ENCODE measurements at regions not wholly inside any gene's neighbourhood (a gene's known extent, or its start where the extent isn't known, plus 50 kb on each side); places are given as distances from the start of the nearest gene placed in this dataset.

DNA sequence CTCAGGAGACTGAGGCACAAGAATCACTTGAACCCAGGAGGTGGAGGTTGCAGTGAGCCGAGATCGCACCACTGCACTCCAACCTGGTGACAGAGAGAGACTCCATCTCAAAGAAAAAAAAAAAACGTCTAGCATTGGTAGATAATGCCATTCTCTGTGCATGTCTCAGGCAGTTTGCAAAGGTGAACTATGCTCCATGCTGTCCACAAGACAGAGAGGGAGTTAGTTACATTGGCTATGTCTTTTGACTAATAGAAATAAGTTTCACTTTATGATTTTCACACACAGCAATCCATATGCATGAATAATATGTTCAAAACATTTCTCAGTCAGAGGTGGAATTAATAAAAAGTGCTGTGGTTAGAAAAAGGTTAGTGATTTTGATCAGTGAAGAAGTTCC lies 591.4 kb downstream of the ETS1 start:
- FAIRE-seq (no peak), DNase-seq (ENCODE audit: insufficient read length) (no peak)
- TF ChIP-seq TAF1 (IDR thresholded peaks at IDR 0.05; ENCODE audit: borderline replicate concordance, low read depth, low read length) (no peak), POLR2A (IDR thresholded peaks at IDR 0.05; ENCODE audit: low read depth, low read length) (no peak), POLR2AphosphoS5 (IDR thresholded peaks at IDR 0.05; ENCODE audit: low read depth, low read length) (no peak)

DNA sequence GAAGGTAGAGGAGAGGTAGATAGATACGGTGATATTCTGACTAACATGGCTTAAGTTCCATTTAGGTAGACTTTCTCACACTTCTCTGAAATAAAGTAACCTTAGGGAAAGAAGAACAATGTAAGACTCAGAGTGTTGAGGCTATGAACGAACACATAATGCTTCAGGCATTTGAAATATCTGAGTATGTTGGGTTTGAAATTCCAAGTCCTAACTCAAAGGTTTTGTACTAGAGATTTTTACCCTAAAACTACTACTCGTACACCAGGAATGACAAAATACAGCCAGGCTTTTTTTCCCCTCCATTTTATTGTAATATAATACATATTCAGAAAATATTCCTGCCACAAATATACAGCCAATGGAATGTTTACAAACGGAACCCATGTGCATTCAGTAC lies 592.6 kb downstream of the ETS1 start:
- FAIRE-seq (no peak), DNase-seq (ENCODE audit: insufficient read length) (no peak)
- no peak for TF ChIP-seq POLR2AphosphoS5 (IDR thresholded peaks at IDR 0.05; ENCODE audit: low read depth, low read length)
- TF ChIP-seq TAF1 (IDR thresholded peaks at IDR 0.05; ENCODE audit: borderline replicate concordance, low read depth, low read length), result no peak
- no peak for TF ChIP-seq POLR2A (IDR thresholded peaks at IDR 0.05; ENCODE audit: low read depth, low read length)

DNA sequence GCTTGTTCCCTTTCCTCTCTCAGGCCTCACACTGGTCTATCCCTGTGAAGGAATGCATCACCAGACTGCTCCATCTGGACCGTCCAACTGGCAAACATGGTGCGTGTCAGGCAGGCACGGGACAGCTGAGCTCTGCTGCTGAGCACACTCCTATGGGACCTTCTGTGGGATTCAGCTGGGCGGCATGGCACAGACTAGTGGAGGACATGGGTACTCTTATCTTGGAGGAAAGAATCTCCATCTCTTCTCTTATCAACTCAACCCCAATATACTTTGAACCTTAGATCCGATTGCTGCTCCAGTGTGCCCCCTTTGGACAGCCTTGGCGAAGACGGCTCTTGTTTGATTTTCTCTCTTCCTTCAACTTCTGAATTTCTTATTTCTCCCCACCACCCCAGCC lies 593.6 kb downstream of the ETS1 start:
- FAIRE-seq, result no peak
- DNase-seq (ENCODE audit: insufficient read length), result no peak
- TF ChIP-seq POLR2A (IDR thresholded peaks at IDR 0.05; ENCODE audit: low read depth, low read length) (no peak), POLR2AphosphoS5 (IDR thresholded peaks at IDR 0.05; ENCODE audit: low read depth, low read length) (no peak), TAF1 (IDR thresholded peaks at IDR 0.05; ENCODE audit: borderline replicate concordance, low read depth, low read length) (no peak)

DNA sequence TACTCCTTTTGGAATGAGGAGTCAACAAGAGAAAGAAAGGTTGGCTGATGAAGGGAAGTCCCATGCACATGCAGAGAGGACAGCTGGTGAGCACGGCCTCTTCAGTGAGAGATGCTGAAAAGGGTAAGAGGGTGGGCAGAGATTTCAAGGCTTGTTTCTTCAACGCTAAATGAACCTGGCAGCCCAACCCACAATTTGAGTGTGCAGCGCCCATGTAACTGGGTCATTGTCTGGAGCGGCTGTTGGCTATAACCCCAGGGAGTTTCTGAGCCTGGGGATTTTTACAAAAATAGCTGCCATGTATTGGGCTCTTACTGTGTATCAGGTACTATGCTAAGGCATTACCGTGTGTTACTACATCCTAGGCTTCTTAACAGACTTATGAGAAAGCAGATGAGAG lies 594.1 kb downstream of the ETS1 start:
- FAIRE-seq (no peak), DNase-seq (ENCODE audit: insufficient read length) (no peak)
- TF ChIP-seq TAF1 (IDR thresholded peaks at IDR 0.05; ENCODE audit: borderline replicate concordance, low read depth, low read length) (no peak), POLR2AphosphoS5 (IDR thresholded peaks at IDR 0.05; ENCODE audit: low read depth, low read length) (no peak), POLR2A (IDR thresholded peaks at IDR 0.05; ENCODE audit: low read depth, low read length) (no peak)

DNA sequence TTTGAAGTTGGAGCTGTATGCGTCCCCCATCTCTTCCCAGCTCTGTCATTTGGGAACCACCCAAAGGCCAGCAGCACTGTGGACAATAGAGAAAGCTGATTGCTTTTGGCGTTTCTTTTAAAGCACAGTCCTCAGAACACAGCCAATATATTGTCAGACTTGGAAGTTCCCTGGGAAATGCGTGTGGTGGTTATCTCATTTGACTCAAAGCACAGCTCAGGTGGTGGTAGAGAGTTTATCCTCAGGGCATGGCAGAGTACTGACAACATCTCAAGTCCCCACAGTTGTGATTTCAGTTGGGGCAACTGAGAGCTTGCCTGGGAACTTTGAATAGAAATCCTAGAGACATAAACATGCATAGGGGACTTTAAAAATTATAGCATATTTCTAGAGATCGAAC lies 601.3 kb downstream of the ETS1 start:
- TF ChIP-seq POLR2AphosphoS5 (IDR thresholded peaks at IDR 0.05; ENCODE audit: low read depth, low read length), result no peak
- no peak for TF ChIP-seq POLR2A (IDR thresholded peaks at IDR 0.05; ENCODE audit: low read depth, low read length)
- no peak for TF ChIP-seq TAF1 (IDR thresholded peaks at IDR 0.05; ENCODE audit: borderline replicate concordance, low read depth, low read length)
- FAIRE-seq, result no peak
- no peak for DNase-seq (ENCODE audit: insufficient read length)

DNA sequence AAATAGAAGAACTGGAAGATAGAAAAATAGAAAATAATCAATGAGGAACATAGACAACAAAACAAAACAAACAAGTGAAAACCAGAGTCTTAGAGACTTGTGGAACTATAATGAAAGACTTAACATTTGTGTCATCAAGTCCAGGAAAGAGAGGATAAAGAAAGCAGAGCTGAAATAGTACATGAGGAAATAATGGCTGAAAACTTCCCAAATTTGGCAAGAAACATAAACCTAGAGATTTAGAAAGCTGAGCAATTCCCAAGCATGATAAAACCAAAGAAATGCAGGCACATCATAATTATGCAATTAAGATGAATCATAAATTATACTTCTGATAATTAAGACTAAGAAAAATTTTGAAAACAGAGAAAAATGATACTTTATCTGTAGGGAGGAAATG lies 614.5 kb downstream of the ETS1 start:
- FAIRE-seq (no peak), DNase-seq (ENCODE audit: insufficient read length) (no peak)
- TF ChIP-seq POLR2AphosphoS5 (IDR thresholded peaks at IDR 0.05; ENCODE audit: low read depth, low read length), result no peak
- TF ChIP-seq POLR2A (IDR thresholded peaks at IDR 0.05; ENCODE audit: low read depth, low read length), result no peak
- no peak for TF ChIP-seq TAF1 (IDR thresholded peaks at IDR 0.05; ENCODE audit: borderline replicate concordance, low read depth, low read length)

DNA sequence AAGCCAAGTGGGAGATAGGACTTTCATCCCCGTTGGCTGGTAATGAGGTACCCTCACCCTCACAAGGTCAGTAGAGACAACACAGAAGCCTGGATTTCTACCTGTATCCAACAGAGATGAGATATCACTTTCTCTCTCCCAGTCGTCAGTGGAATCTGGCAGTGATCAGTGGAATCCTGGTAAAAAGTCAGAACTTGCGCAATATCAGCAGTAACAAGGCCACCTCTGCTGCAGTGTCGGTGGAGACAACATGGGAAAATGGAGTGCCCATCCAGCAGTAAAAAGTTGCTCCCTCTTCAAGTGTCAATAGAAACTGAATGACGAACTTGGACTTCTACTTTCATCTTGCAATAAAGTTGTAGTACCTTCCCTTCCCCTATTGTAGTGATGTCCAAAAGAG lies 615.9 kb downstream of the ETS1 start:
- FAIRE-seq, result no peak
- TF ChIP-seq TAF1 (IDR thresholded peaks at IDR 0.05; ENCODE audit: borderline replicate concordance, low read depth, low read length), result no peak
- TF ChIP-seq POLR2AphosphoS5 (IDR thresholded peaks at IDR 0.05; ENCODE audit: low read depth, low read length), result no peak
- TF ChIP-seq POLR2A (IDR thresholded peaks at IDR 0.05; ENCODE audit: low read depth, low read length), result no peak
- DNase-seq (ENCODE audit: insufficient read length), result no peak

DNA sequence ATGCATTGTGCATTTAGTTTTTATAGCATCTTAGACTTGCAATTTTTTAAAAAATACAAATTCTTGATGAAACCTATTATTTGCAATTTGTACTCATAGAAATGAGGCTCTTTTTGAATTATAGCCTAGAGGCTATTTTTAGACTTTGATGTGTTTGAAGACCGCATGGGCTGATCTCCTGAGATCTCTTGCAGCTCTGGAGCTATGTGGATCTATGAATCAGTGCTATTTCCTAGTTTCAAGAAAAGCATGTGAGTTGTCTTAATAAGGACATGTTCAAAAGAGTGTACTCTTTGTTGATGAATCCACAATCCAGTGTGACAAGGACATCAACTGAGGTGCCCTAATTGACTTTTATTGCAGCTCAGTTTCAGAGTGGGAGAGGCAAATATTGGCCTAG lies 620.5 kb downstream of the ETS1 start:
- no peak for DNase-seq (ENCODE audit: insufficient read length)
- FAIRE-seq, result no peak
- TF ChIP-seq TAF1 (IDR thresholded peaks at IDR 0.05; ENCODE audit: borderline replicate concordance, low read depth, low read length) (no peak), POLR2A (IDR thresholded peaks at IDR 0.05; ENCODE audit: low read depth, low read length) (no peak), POLR2AphosphoS5 (IDR thresholded peaks at IDR 0.05; ENCODE audit: low read depth, low read length) (no peak)

DNA sequence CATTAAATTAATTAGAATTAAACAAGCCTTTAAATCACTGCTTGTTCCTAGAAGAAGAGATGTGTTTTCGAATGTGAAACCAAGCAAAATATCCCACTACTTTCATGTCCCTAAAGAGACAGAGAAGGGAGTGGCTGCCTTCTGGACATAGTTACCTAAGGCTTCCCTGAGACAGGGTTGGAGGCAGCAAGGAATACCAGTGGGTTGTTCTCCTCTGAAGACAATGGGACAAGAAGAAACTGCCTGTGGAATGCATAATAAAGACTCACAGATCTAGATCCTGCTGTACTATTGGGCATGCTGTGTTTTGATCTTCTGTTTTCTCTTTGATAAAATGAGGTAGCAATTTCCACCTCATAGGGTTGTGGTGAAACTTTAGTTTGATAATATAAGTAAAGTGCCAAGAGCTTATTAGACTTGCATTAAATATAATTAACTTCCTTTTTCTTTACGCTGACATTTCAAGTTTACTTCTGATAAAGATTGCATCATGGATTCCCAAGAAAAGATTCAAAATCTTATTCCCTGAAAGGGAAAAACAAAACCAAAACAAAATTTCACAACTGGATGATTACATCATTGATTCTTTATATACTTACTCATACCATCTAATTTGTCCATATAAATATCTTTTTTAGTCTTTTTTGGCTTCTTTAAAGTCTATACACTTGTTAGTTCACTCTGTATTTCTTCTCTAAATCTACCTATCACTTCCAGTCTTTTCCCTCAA lies 621.3 kb downstream of the ETS1 start:
- no peak for TF ChIP-seq POLR2AphosphoS5 (IDR thresholded peaks at IDR 0.05; ENCODE audit: low read depth, low read length)
- TF ChIP-seq TAF1 (IDR thresholded peaks at IDR 0.05; ENCODE audit: borderline replicate concordance, low read depth, low read length), result no peak
- no peak for TF ChIP-seq POLR2A (IDR thresholded peaks at IDR 0.05; ENCODE audit: low read depth, low read length)
- FAIRE-seq, result no peak
- no peak for DNase-seq (ENCODE audit: insufficient read length)

DNA sequence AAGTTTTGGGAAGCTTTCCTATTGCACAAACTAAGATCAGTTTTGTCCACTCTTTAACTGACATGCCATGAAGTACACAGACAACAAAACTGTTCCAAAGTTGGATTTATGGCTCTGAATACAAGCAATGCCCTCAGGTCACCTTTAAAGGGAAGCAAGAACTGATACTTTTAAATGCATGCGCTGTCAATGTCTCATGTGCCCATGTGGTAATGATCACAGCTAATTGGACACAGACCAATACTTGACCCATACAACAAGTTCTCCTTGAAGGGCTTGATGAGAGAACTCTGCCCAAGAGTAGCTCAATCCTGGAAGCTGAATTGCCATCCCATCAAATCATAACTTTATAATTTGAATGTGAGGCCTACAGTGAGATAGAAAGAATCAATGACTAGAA lies 624.9 kb downstream of the ETS1 start:
- TF ChIP-seq POLR2AphosphoS5 (IDR thresholded peaks at IDR 0.05; ENCODE audit: low read depth, low read length) (no peak), TAF1 (IDR thresholded peaks at IDR 0.05; ENCODE audit: borderline replicate concordance, low read depth, low read length) (no peak), POLR2A (IDR thresholded peaks at IDR 0.05; ENCODE audit: low read depth, low read length) (no peak)
- no peak for FAIRE-seq
- DNase-seq (ENCODE audit: insufficient read length), result no peak

DNA sequence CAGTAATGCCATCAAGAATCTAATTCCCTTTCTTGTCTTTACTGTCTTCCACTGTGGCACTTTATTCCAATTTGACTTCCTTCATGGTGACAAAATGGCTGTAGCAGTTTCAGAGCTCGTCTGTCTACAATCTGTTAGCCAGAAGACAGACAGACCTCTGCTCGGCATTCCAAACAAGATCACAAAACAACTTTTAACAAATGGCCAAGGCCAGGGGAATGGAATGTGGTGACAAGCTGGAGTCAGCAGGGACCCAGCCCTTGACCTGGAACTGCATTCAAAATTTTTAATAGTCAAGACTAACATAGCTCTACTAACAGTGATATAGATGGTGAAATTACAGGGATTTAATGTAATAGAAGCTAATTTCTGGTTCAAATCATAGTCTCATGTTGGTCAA lies 637.2 kb downstream of the ETS1 start:
- TF ChIP-seq POLR2A (IDR thresholded peaks at IDR 0.05; ENCODE audit: low read depth, low read length) (no peak), POLR2AphosphoS5 (IDR thresholded peaks at IDR 0.05; ENCODE audit: low read depth, low read length) (no peak), TAF1 (IDR thresholded peaks at IDR 0.05; ENCODE audit: borderline replicate concordance, low read depth, low read length) (no peak)
- no peak for FAIRE-seq
- DNase-seq (ENCODE audit: insufficient read length), result no peak

DNA sequence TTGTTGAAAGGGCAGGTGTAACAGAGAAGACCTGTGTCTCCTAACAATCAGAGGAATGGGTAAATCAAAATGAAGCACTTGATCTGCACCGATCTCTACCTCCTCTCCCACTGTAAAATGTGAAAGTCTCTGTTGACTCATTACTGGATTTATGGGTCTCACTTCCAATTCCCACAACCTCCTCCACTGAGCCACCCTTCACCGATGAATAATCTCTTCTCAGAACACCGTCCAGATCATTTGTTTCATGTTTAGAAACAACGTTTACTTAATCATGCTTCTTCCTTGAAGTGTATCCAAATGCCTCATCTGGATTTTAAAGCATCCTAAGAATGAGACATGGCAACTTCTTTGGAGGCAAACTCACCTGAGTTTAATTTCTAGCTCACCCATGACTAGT lies 643.6 kb downstream of the ETS1 start:
- DNase-seq (ENCODE audit: insufficient read length) (no peak), FAIRE-seq (no peak)
- no peak for TF ChIP-seq TAF1 (IDR thresholded peaks at IDR 0.05; ENCODE audit: borderline replicate concordance, low read depth, low read length)
